ENCODE measurements at regions not wholly inside any gene's neighbourhood (a gene's known extent, or its start where the extent isn't known, plus 50 kb on each side); places are given as distances from the start of the nearest gene placed in this dataset.

- TF ChIP-seq, protein P1, sequence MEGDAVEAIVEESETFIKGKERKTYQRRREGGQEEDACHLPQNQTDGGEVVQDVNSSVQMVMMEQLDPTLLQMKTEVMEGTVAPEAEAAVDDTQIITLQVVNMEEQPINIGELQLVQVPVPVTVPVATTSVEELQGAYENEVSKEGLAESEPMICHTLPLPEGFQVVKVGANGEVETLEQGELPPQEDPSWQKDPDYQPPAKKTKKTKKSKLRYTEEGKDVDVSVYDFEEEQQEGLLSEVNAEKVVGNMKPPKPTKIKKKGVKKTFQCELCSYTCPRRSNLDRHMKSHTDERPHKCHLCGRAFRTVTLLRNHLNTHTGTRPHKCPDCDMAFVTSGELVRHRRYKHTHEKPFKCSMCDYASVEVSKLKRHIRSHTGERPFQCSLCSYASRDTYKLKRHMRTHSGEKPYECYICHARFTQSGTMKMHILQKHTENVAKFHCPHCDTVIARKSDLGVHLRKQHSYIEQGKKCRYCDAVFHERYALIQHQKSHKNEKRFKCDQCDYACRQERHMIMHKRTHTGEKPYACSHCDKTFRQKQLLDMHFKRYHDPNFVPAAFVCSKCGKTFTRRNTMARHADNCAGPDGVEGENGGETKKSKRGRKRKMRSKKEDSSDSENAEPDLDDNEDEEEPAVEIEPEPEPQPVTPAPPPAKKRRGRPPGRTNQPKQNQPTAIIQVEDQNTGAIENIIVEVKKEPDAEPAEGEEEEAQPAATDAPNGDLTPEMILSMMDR (IDR thresholded peaks at IDR 0.05) = no peak
- H3K36me3 ChIP-seq (ENCODE audit: control insufficient read depth, insufficient read depth, low read length) = no peaks in the 10 kb centered on the region
- H3K9ac ChIP-seq = no peak overlapping the region
Observed at GRCh38 chr16:51641191-51641765, 490.2 kb upstream of the SALL1 start.

DNA sequence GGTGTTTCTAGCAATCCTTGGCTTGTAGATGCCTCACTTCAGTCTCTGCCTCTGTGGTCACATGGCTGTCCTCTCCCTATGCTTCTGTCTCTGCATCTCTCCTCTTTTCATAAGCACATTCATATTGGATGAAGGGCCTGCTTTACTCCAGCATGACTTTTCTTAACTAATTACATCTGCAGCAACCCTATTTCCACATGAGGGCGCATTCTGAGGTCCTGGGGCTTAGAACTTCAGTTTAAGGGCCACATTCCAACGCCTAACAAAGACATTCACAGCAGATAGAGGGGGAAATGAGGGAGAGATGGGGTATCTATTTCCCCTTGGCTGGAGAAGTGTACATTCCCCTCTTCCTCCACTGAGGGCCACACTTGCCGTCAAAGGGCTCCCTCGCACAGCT is 489.1 kb upstream of the SALL1 start:
- Histone ChIP-seq H3K27ac (no peak overlapping the region), H3K36me3 (ENCODE audit: control insufficient read depth, insufficient read depth, low read length) (no peaks in the 10 kb centered on the region), H2AFZ (no peak overlapping the region), H3K79me2 (no peaks in the 10 kb centered on the region), H3K4me2 (ENCODE audit: low read length) (no peak overlapping the region), H3K9ac (no peak overlapping the region), H3K27me3 (ENCODE audit: control insufficient read depth, insufficient read depth, low read length) (no peaks in the 10 kb centered on the region), H3K4me3 (ENCODE audit: low read depth, low read length) (no peak overlapping the region), H3K4me1 (no peaks in the 10 kb centered on the region), H3K9me3 (ENCODE audit: control insufficient read depth, low read length) (no peaks in the 10 kb centered on the region)
- TF ChIP-seq, protein P1 (IDR thresholded peaks at IDR 0.05) = no peak

More at GRCh38 chr16:51641191-51641765, 490.2 kb upstream of the SALL1 start:
- Histone ChIP-seq H3K9me3 (ENCODE audit: control insufficient read depth, low read length) (no peaks in the 10 kb centered on the region), H3K79me2 (no peaks in the 10 kb centered on the region), H2AFZ (no peak overlapping the region), H3K4me2 (ENCODE audit: low read length) (no peak overlapping the region), H3K27ac (no peak overlapping the region), H3K27me3 (ENCODE audit: control insufficient read depth, insufficient read depth, low read length) (no peaks in the 10 kb centered on the region), H3K4me1 (no peaks in the 10 kb centered on the region), H3K4me3 (ENCODE audit: low read depth, low read length) (no peak overlapping the region)

- no peak overlapping the region for H3K9ac ChIP-seq
- no peak overlapping the region for H3K4me2 ChIP-seq (ENCODE audit: low read length)
- TF ChIP-seq, protein P1 (IDR thresholded peaks at IDR 0.05) = no peak
- H3K27ac ChIP-seq = no peak overlapping the region
- H3K27me3 ChIP-seq (ENCODE audit: control insufficient read depth, insufficient read depth, low read length) = no peaks in the 10 kb centered on the region
- H3K36me3 ChIP-seq (ENCODE audit: control insufficient read depth, insufficient read depth, low read length) = no peaks in the 10 kb centered on the region
- no peaks in the 10 kb centered on the region for H3K79me2 ChIP-seq
- no peak overlapping the region for H3K4me3 ChIP-seq (ENCODE audit: low read depth, low read length)
- H2AFZ ChIP-seq = no peak overlapping the region
- H3K9me3 ChIP-seq (ENCODE audit: control insufficient read depth, low read length) = no peaks in the 10 kb centered on the region
- no peaks in the 10 kb centered on the region for H3K4me1 ChIP-seq
Observed at GRCh38 chr16:51638339-51639135, 487.5 kb upstream of the SALL1 start.

DNA sequence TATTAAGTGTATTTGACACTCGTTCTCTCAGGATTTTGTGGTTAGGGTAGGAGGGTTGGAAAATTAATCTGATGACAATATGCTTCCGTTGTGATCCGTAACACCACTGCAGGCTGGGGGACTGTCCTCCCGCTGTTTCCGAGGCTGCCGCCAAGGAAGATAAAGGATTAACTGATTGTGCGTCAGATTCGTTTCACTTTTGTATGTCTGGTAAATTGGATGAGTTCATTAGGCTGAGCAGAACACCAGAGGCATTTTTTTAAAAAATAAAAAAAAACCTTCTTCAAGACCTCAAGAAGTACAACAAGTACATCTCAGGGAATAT is 486.7 kb upstream of the SALL1 start:
- Histone ChIP-seq H3K9me3 (ENCODE audit: control insufficient read depth, low read length) (no peaks in the 10 kb centered on the region), H3K4me3 (ENCODE audit: low read depth, low read length) (no peak overlapping the region), H3K4me2 (ENCODE audit: low read length) (peak overlapping the region; percentile 50), H3K4me1 (no peaks in the 10 kb centered on the region), H3K27me3 (ENCODE audit: control insufficient read depth, insufficient read depth, low read length) (no peaks in the 10 kb centered on the region), H2AFZ (no peak overlapping the region), H3K27ac (no peak overlapping the region), H3K79me2 (no peaks in the 10 kb centered on the region), H3K9ac (no peak overlapping the region), H3K36me3 (ENCODE audit: control insufficient read depth, insufficient read depth, low read length) (no peaks in the 10 kb centered on the region)
- TF ChIP-seq, protein P1 (IDR thresholded peaks at IDR 0.05) = no peak
